ENCODE measurements at regions not wholly inside any gene's neighbourhood (a gene's known extent, or its start where the extent isn't known, plus 50 kb on each side); places are given as distances from the start of the nearest gene placed in this dataset.

GRCh38 chr12:61798778-61799177 is 461.4 kb upstream of the USP15 start:
- Histone ChIP-seq H3K18ac (ENCODE audit: extremely low read depth, low read length) (no peak overlapping the region), H2AK5ac (ENCODE audit: low read depth, low read length) (no peak overlapping the region), H2BK5ac (ENCODE audit: low read depth, low read length) (no peak overlapping the region), H2AFZ (ENCODE audit: low read length) (no peak overlapping the region), H2BK15ac (ENCODE audit: low read length) (no peak overlapping the region), H2BK120ac (replicated peaks; ENCODE audit: low read depth, low read length) (no peak overlapping the region), H3K4ac (replicated peaks; ENCODE audit: insufficient read length, low read depth, low read length) (no peak overlapping the region), H3K27me3 (replicated peaks in 1 of 4; ENCODE audit: control insufficient read depth in 3 of 4, extremely low read depth in 1 of 4, insufficient read depth in 3 of 4, low read length in 3 of 4) (no peaks in the 10 kb centered on the region), H3K4me1 (replicated peaks in 1 of 4; ENCODE audit: control insufficient read depth in 3 of 4, insufficient read depth in 4 of 4, low read length in 3 of 4) (no peaks in the 10 kb centered on the region), H3K36me3 (ENCODE audit: control insufficient read depth in 2 of 4, insufficient read depth in 4 of 4, low read length in 3 of 4) (no peaks in the 10 kb centered on the region), H3K9me3 (ENCODE audit: insufficient read depth in 2 of 2, low read depth in 1 of 2, low read length in 1 of 2) (no peaks in the 10 kb centered on the region), H4K8ac (ENCODE audit: extremely low read depth, insufficient read depth, low read length) (no peak overlapping the region), H3K79me2 (ENCODE audit: control insufficient read depth in 1 of 2, insufficient read depth in 2 of 2, low read length in 2 of 2) (no peaks in the 10 kb centered on the region), H3K4me3 (ENCODE audit: extremely low read depth in 1 of 4, insufficient read depth in 2 of 4, low read depth in 3 of 4, low read length in 4 of 4) (no peak overlapping the region), H3K9ac (replicated peaks in 1 of 4; ENCODE audit: extremely low read depth in 1 of 4, low read depth in 3 of 4, low read length in 3 of 4) (no peak overlapping the region), H3K4me2 (ENCODE audit: insufficient read depth in 1 of 2, low read depth in 2 of 2, low read length in 2 of 2) (no peak overlapping the region), H4K20me1 (replicated peaks in 1 of 2; ENCODE audit: control insufficient read depth in 1 of 2, insufficient read depth in 2 of 2, low read length in 2 of 2) (no peaks in the 10 kb centered on the region), H4K5ac (ENCODE audit: insufficient read length, low read depth, low read length) (no peak overlapping the region), H3K14ac (ENCODE audit: insufficient read length) (no peak overlapping the region), H3K56ac (replicated peaks; ENCODE audit: insufficient read length, low read depth, low read length) (no peak overlapping the region), H3K79me1 (ENCODE audit: low read depth, low read length) (no peaks in the 10 kb centered on the region), H2BK12ac (ENCODE audit: low read depth, low read length) (no peak overlapping the region), H2BK20ac (ENCODE audit: low read length) (no peak overlapping the region), H4K91ac (replicated peaks; ENCODE audit: insufficient read length, low read length) (no peak overlapping the region), H3K23ac (ENCODE audit: insufficient read length) (no peak overlapping the region), H3K23me2 (ENCODE audit: low read depth, low read length) (no peaks in the 10 kb centered on the region), H3K27ac (ENCODE audit: low read depth, low read length) (no peak overlapping the region)
- CTCF ChIA-PET (ENCODE audit: partially characterized antibody) = no interaction called here
- FAIRE-seq = no peak
- TF ChIP-seq NANOG (IDR thresholded peaks at IDR 0.05; ENCODE audit: insufficient read depth, low read depth, low read length, poor library complexity, severe bottlenecking) (no peak), GABPA (IDR thresholded peaks at IDR 0.05; ENCODE audit: borderline replicate concordance, insufficient read depth, low read length) (no peak), SIRT6 (IDR thresholded peaks at IDR 0.05; ENCODE audit: low read length) (no peak), POU5F1 (IDR thresholded peaks at IDR 0.05; ENCODE audit: low read depth, low read length) (no peak), SAP30 (IDR thresholded peaks at IDR 0.05; ENCODE audit: insufficient read depth, insufficient replicate concordance, low read length) (no peak), SRF (IDR thresholded peaks at IDR 0.05; ENCODE audit: low read depth, low read length) (no peak), CTCF (IDR thresholded peaks at IDR 0.05; ENCODE audit: control extremely low read depth in 1 of 3, insufficient read depth in 1 of 3, low read depth in 1 of 3, low read length in 3 of 3) (no peak), JUND (IDR thresholded peaks at IDR 0.05; ENCODE audit: low read length) (no peak), KDM1A (IDR thresholded peaks at IDR 0.05; ENCODE audit: borderline replicate concordance, low read length) (no peak)
- POLR2A ChIA-PET (ENCODE audit: partially characterized antibody) = no interaction called here
- DNase-seq (ENCODE audit: low read depth in 1 of 2, low spot score in 2 of 2) = no peak
